Vagina (tissue), 2 donors: ENCODE measurements at regions not wholly inside any gene's neighbourhood (a gene's known extent, or its start where the extent isn't known, plus 50 kb on each side); places are given as distances from the start of the nearest gene placed in this dataset.

Source experiments
- DNase-seq, 2 donors: peaks; one replicate each; pipeline ENCODE4 v3.0.0-alpha.2; 2017; ENCODE audit errors: extremely low spot score in 2 of 2
- H3K27ac ChIP-seq: fragments of 200-600 bp; sonication (generic); one replicate; pipeline ENCODE4 v1.5.1; 2019
- H3K27me3 ChIP-seq: fragments of 200-600 bp; sonication (generic); one replicate; pipeline ENCODE4 v1.5.1; 2019
- H3K36me3 ChIP-seq, 2 donors: fragments of 200-600 bp; sonication (generic); one replicate each; pipeline ENCODE4 v1.5.1; 2017 to 2019
- H3K4me1 ChIP-seq: fragments of 200-600 bp; sonication (generic); one replicate; pipeline ENCODE4 v1.5.1; 2019
- H3K4me3 ChIP-seq, 2 donors: fragments of 200-600 bp; sonication (generic); 1 replicate in 1 of 2; 2 replicates in 1 of 2; pipeline ENCODE4 v1.5.1; 2016 to 2019
- H3K9me3 ChIP-seq: fragments of 200-600 bp; sonication (generic); one replicate; pipeline ENCODE4 v1.5.1; 2019
- POLR2A ChIP-seq, 2 donors: fragments of 450-650 bp; IDR thresholded peaks; one replicate each; pipeline ENCODE4 v1.6.1; 2017; ENCODE audit warnings: antibody characterized with exemption in 2 of 2, mild to moderate bottlenecking in 2 of 2, moderate library complexity in 2 of 2
- POLR2AphosphoS5 ChIP-seq, 2 donors: sonication (generic); formaldehyde crosslinking; IDR thresholded peaks; one replicate each; pipeline ENCODE4 v1.9.0; 2017; ENCODE audit warnings: antibody characterized with exemption in 2 of 2, mild to moderate bottlenecking in 2 of 2, low read depth in 1 of 2; ENCODE audit not compliant: insufficient read depth in 1 of 2
- intact Hi-C: fragments of 100-400 bp; cut with DNase I; formaldehyde crosslinking; loops from one replicate; pipeline ENCODE4 v1.15.1; 2023
- TF ChIP-seq, protein P1 (sequence below), 3 experiments: fragments of 450-650 bp in 2 of 3; fragments of 200-600 bp in 1 of 3; sonication (generic) in 1 of 3; IDR thresholded peaks; one replicate each; pipeline ENCODE4 v1.5.1; 2017 to 2019; ENCODE audit warnings: antibody characterized with exemption in 3 of 3, mild to moderate bottlenecking in 2 of 3, moderate library complexity in 2 of 3

DNA sequence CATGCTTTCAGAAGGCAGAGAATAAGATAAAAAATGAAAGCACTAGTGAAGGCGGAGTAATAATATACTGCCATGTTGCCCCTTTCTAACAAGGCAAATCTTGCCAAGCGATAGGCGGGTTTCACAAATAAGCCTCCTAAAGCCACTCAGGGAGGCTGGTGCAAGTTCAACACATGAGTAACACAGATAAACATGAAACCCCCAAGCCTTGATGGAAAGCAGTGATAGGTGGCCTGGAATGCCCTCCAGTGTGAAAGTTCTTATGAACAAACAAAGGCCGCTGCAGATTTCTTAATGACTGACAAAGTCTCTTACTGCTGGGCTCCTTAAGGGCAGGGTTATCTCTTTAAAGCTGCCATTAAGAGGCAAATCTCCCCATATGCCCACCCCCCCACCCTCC lies 154.7 kb downstream of the ZDHHC21 start:
- no peaks in the 10 kb centered on the region for H3K4me1 ChIP-seq
- DNase-seq, result no peak
- H3K27me3 ChIP-seq, result no peaks in the 10 kb centered on the region
- H3K27ac ChIP-seq, result no peak overlapping the region
- no peaks in the 10 kb centered on the region for H3K9me3 ChIP-seq
- H3K4me3 ChIP-seq, result no peak overlapping the region
- TF ChIP-seq, protein P1, sequence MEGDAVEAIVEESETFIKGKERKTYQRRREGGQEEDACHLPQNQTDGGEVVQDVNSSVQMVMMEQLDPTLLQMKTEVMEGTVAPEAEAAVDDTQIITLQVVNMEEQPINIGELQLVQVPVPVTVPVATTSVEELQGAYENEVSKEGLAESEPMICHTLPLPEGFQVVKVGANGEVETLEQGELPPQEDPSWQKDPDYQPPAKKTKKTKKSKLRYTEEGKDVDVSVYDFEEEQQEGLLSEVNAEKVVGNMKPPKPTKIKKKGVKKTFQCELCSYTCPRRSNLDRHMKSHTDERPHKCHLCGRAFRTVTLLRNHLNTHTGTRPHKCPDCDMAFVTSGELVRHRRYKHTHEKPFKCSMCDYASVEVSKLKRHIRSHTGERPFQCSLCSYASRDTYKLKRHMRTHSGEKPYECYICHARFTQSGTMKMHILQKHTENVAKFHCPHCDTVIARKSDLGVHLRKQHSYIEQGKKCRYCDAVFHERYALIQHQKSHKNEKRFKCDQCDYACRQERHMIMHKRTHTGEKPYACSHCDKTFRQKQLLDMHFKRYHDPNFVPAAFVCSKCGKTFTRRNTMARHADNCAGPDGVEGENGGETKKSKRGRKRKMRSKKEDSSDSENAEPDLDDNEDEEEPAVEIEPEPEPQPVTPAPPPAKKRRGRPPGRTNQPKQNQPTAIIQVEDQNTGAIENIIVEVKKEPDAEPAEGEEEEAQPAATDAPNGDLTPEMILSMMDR (IDR thresholded peaks at IDR 0.05), result no peak
- TF ChIP-seq POLR2AphosphoS5 (IDR thresholded peaks at IDR 0.05; ENCODE audit: insufficient read depth in 1 of 2, low read depth in 1 of 2), result no peak
- TF ChIP-seq POLR2A (IDR thresholded peaks at IDR 0.05), result no peak
- intact Hi-C loops, result no loop called here
- H3K36me3 ChIP-seq, result no peaks in the 10 kb centered on the region

DNA sequence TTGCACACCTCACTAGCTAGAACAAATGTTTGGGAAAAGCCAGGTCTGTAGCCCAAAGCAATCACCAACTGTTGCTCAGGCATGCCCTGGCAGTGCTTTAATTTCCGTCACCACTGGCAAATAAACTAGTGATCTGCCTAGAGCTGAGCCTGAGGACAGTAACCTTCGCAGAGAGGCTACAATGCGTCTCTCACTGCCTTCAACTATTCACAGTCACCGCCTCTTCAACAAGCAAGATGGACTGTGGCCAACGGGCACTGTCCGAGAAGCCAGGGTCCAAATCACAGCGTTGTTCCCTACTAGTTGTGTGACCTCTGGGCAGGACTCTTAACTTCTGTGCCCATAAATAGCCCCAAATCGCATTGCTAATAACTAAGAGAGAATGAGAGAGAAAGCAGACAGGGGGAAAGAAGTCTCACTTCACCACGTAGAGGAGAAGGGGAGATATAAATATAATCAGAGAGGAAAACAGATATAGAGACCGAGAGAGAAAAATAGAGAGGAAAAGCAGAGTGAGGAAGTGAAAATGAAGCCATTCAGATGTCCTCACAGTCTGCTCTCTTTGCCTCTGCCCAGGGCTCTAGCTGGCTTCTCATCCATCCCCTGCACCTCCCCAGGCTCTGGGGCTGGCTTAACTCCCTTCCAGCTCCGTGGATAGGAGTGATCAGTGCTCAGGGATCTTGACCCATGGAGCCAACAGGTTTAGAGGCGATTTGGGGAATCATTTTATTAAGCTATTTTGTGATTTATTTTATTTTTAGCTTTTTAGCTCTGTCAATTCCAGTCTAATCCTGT lies 157.9 kb downstream of the ZDHHC21 start:
- intact Hi-C loops, result no loop called here
- no peak overlapping the region for H3K27ac ChIP-seq
- TF ChIP-seq, protein P1 (IDR thresholded peaks at IDR 0.05), result no peak
- no peak for TF ChIP-seq POLR2A (IDR thresholded peaks at IDR 0.05)
- no peak for TF ChIP-seq POLR2AphosphoS5 (IDR thresholded peaks at IDR 0.05; ENCODE audit: insufficient read depth in 1 of 2, low read depth in 1 of 2)
- no peak overlapping the region for H3K4me3 ChIP-seq
- peaks cover 12% of the 10 kb centered on the region for H3K4me1 ChIP-seq
- H3K27me3 ChIP-seq, result no peaks in the 10 kb centered on the region
- no peak for DNase-seq
- H3K36me3 ChIP-seq, result no peaks in the 10 kb centered on the region
- H3K9me3 ChIP-seq, result no peaks in the 10 kb centered on the region

DNA sequence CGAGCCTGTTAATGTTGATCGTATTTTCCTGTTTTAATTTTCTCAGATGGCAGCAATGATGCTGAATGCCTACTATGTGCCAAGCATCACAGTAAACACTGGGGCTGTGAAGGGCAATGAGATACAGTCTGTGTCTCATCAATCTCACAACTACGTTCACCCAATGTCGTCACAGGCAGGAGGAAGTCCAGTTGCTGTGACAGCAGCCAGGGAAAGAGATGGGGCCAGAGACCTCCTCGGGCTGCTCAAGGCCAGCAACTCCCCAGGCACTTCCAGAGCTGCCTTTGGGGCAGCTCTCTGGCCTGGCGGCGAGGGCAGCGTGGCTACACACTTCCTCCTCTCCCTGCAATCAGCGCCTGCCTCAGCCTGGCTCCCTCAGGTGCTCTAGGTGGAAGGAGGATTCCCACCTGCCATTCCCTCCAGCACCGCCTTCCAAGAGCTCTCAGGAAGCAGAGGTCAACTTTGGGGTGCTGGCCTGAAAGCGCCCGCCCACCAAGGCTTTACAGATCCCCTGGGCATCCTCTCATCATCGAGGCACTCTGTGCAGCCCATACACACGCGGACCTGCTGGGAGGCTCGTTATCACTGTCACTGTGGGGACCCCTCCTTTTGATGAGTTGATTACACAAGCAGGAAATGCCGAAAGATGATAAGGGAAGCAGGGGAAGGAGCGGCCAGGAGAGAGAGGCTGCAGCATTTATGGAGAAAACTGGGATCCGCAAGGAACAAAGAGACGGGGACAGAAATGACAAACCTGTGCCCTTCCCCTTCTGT lies 159.2 kb downstream of the ZDHHC21 start:
- Histone ChIP-seq H3K4me3 (no peak overlapping the region), H3K9me3 (no peaks in the 10 kb centered on the region), H3K27me3 (no peaks in the 10 kb centered on the region), H3K27ac (no peak overlapping the region), H3K4me1 (peaks cover 12% of the 10 kb centered on the region), H3K36me3 (no peaks in the 10 kb centered on the region)
- intact Hi-C loops, result no loop called here
- no peak for DNase-seq
- TF ChIP-seq POLR2AphosphoS5 (IDR thresholded peaks at IDR 0.05; ENCODE audit: insufficient read depth in 1 of 2, low read depth in 1 of 2), result no peak
- TF ChIP-seq POLR2A (IDR thresholded peaks at IDR 0.05), result no peak
- TF ChIP-seq, protein P1 (IDR thresholded peaks at IDR 0.05), result no peak

DNA sequence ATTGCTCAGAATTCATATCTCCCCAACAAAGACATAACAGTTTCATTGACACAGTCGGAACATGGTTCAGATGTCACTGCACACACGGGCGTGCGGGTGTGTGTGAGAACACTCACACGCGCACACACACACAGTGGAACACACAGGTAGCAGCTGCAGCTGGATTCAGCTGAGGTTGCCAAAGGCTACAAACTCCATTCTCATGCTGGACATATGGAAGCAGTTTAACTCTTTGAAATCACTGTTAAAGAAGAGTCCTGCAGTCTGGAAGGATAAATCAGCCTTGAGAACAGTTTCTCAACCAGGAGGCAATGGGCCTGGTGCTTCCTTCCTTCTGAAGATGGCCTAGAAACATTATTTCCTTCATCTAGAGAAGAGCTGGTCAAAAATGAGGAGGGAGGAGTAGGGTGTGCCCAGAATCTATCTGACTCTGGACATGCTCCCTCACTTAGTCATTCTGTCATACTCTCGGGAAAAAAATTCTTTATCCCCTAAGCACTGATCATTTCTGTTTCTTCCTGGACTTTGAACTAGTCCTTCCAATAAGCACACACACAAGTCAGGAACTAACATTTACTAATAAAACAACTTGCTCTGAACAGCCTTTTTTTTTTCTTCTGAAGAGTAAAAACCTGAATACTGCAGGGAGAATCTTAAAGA lies 160.6 kb downstream of the ZDHHC21 start:
- no peak overlapping the region for H3K27ac ChIP-seq
- H3K4me3 ChIP-seq, result no peak overlapping the region
- intact Hi-C loops, result no loop called here
- no peaks in the 10 kb centered on the region for H3K27me3 ChIP-seq
- no peaks in the 10 kb centered on the region for H3K9me3 ChIP-seq
- TF ChIP-seq POLR2AphosphoS5 (IDR thresholded peaks at IDR 0.05; ENCODE audit: insufficient read depth in 1 of 2, low read depth in 1 of 2) (no peak), POLR2A (IDR thresholded peaks at IDR 0.05) (no peak)
- TF ChIP-seq, protein P1 (IDR thresholded peaks at IDR 0.05), result no peak
- no peaks in the 10 kb centered on the region for H3K36me3 ChIP-seq
- peaks cover 12% of the 10 kb centered on the region for H3K4me1 ChIP-seq
- no peak for DNase-seq
